GM12878 (cell line): ENCODE measurements at regions not wholly inside any gene's neighbourhood (a gene's known extent, or its start where the extent isn't known, plus 50 kb on each side); places are given as distances from the start of the nearest gene placed in this dataset.

Experiments used
- ATAC-seq: fragments of 200-7000 bp; cut with Tn5 transposase; 3 replicates; pipeline ENCODE4 v1.9.1; 2020; ENCODE audit warnings: mild to moderate bottlenecking, moderate library complexity
- BruUV-seq: library from RNA; stranded (reverse); fragments of 400-500 nt; replicated peaks from 2 replicates; lab custom pipeline; 2021; lab: Mats Ljungman, UMichigan
- CTCF ChIA-PET: fragments of 300-600 bp; sonication (Branson Sonifier 250); formaldehyde crosslinking; extraction: SDS; loops from one replicate; lab custom pipeline; 2021; ENCODE audit warnings: inconsistent platforms; lab: Yijun Ruan, JAX
- POLR2A ChIA-PET: fragments of 350-600 bp; formaldehyde crosslinking; extraction: SDS; loops from one replicate; lab custom pipeline; 2021; ENCODE audit warnings: inconsistent platforms; lab: Charles Lee
- RAD21 ChIA-PET: fragments of 300-600 bp; sonication (Branson Sonifier 250); formaldehyde crosslinking; loops from one replicate; lab custom pipeline; 2023; ENCODE audit warnings: antibody characterized with exemption; ENCODE audit not compliant: unreplicated experiment; lab: Charles Lee
- SMC1A ChIA-PET: fragments of 300-600 bp; sonication (Branson Sonifier 250); formaldehyde crosslinking; loops from one replicate; lab custom pipeline; 2023; ENCODE audit not compliant: unreplicated experiment, uncharacterized antibody; lab: Charles Lee
- DNase-seq: peaks from one replicate; pipeline ENCODE4 v3.0.0-alpha.2; 2011; ENCODE audit warnings: low read depth, low spot score
- FAIRE-seq: peaks from 3 replicates; lab custom pipeline; 2011; peaks lifted over from hg19 to GRCh38; lab: Jason Lieb, UNC
- H2AFZ ChIP-seq: 2 replicates; pipeline ENCODE4 v1.6.0; 2011; ENCODE audit warnings: low read depth, low read length, control low read depth; ENCODE audit not compliant: control insufficient read depth
- H3K27ac ChIP-seq: 2 replicates; pipeline ENCODE4 v1.5.1; 2011; ENCODE audit warnings: control low read depth; ENCODE audit not compliant: control insufficient read depth, insufficient read depth
- H3K27me3 ChIP-seq, 2 experiments: replicated peaks in 1 of 2; 2 replicates each; pipeline versions ENCODE4 v1.6.0 to v1.6.1; 2011; ENCODE audit warnings: low read length in 1 of 2; ENCODE audit not compliant: control insufficient read depth in 2 of 2, insufficient read depth in 2 of 2
- H3K36me3 ChIP-seq, 2 experiments: 2 replicates each; pipeline ENCODE4 v1.5.1; 2011; ENCODE audit warnings: low read length in 1 of 2; ENCODE audit not compliant: control insufficient read depth in 2 of 2, insufficient read depth in 2 of 2
- H3K4me1 ChIP-seq: 2 replicates; pipeline ENCODE4 v1.6.1; 2011; ENCODE audit warnings: mild to moderate bottlenecking, low read length, moderate library complexity, mixed read lengths; ENCODE audit not compliant: control insufficient read depth, insufficient read depth
- H3K4me2 ChIP-seq: 2 replicates; pipeline ENCODE4 v1.6.0; 2011; ENCODE audit warnings: control low read depth; ENCODE audit not compliant: control insufficient read depth, insufficient read depth
- H3K4me3 ChIP-seq: fragments of 200-600 bp; sonication (generic); 2 replicates; pipeline ENCODE4 v1.5.1; 2016
- H3K79me2 ChIP-seq: 2 replicates; pipeline ENCODE4 v1.6.0; 2011; ENCODE audit warnings: low read length; ENCODE audit not compliant: control insufficient read depth, insufficient read depth
- H3K9ac ChIP-seq: 2 replicates; pipeline ENCODE4 v1.8.0; 2011; ENCODE audit warnings: low read length, control low read depth, mixed read lengths; ENCODE audit not compliant: control insufficient read depth, insufficient read depth
- H3K9me3 ChIP-seq: replicated peaks from 3 replicates; pipeline ENCODE4 v1.5.1; 2011; ENCODE audit warnings: mild to moderate bottlenecking, low read length; ENCODE audit not compliant: control insufficient read depth, insufficient read depth
- H4K20me1 ChIP-seq: 2 replicates; pipeline ENCODE4 v1.6.0; 2011; ENCODE audit not compliant: control insufficient read depth, insufficient read depth
- ATF7 ChIP-seq: fragments of 450-650 bp; IDR thresholded peaks from 2 replicates; pipeline ENCODE4 v1.6.1; 2016; ENCODE audit warnings: low read depth, mild to moderate bottlenecking
- EGR1 ChIP-seq, 2 experiments: IDR thresholded peaks; 1 replicate in 1 of 2; 2 replicates in 1 of 2; pipeline ENCODE4 v1.6.1; 2011 to 2012; ENCODE audit warnings: low read depth in 2 of 2, low read length in 2 of 2, borderline replicate concordance in 1 of 2, mild to moderate bottlenecking in 1 of 2, moderate library complexity in 1 of 2
- IKZF2 ChIP-seq, 2 experiments: fragments of 450-650 bp; IDR thresholded peaks; 2 replicates each; pipeline ENCODE4 v1.6.1; 2017; ENCODE audit warnings: mild to moderate bottlenecking in 2 of 2, moderate library complexity in 2 of 2
- POU2F2 ChIP-seq: IDR thresholded peaks from 3 replicates; pipeline ENCODE4 v1.6.1; 2011; ENCODE audit warnings: low read depth, mild to moderate bottlenecking, low read length, borderline replicate concordance
- RUNX3 ChIP-seq: IDR thresholded peaks from 2 replicates; pipeline ENCODE4 v1.6.1; 2012; ENCODE audit warnings: low read length, inconsistent platforms
- SMAD1 ChIP-seq: fragments of 450-650 bp; IDR thresholded peaks from 2 replicates; pipeline ENCODE4 v1.6.1; 2018; ENCODE audit warnings: mild to moderate bottlenecking, low read depth; ENCODE audit not compliant: partially characterized antibody
- SMARCA5 ChIP-seq: fragments of 450-650 bp; IDR thresholded peaks from 2 replicates; pipeline ENCODE4 v1.6.1; 2017; ENCODE audit warnings: mild to moderate bottlenecking
- TCF3 ChIP-seq: IDR thresholded peaks from 2 replicates; pipeline ENCODE4 v1.6.1; 2012; ENCODE audit warnings: low read depth, mild to moderate bottlenecking, low read length, borderline replicate concordance; ENCODE audit not compliant: insufficient read depth
- YY1 ChIP-seq: IDR thresholded peaks from 2 replicates; pipeline ENCODE4 v1.6.1; 2011; ENCODE audit warnings: low read depth, mild to moderate bottlenecking, low read length
- ZNF207 ChIP-seq: fragments of 450-650 bp; IDR thresholded peaks from 2 replicates; pipeline ENCODE4 v1.6.1; 2014; ENCODE audit warnings: antibody characterized with exemption, mild to moderate bottlenecking, borderline replicate concordance
- WGBS: methylation state at CpG from one replicate; pipeline ENCODE4 v1.1.6; 2016; ENCODE audit warnings: low lambda C conversion rate; ENCODE audit not compliant: insufficient replicate concordance, insufficient coverage; ENCODE audit errors: missing lambda C conversion rate; 5-methylcytosine and 5-hydroxymethylcytosine counted together
- in situ Hi-C: fragments of 300-500 bp; cut with MboI; formaldehyde crosslinking; loops from 9 replicates; pipeline ENCODE4 v1.14.3; 2018; ENCODE audit warnings: mixed read lengths
- intact Hi-C: fragments of 100-400 bp; cut with micrococcal nuclease; formaldehyde crosslinking; loops from one replicate; pipeline ENCODE4 v1.14.2; 2022; ENCODE audit not compliant: unreplicated experiment
- TF ChIP-seq, protein P1 (sequence below): fragments of 450-650 bp; formaldehyde crosslinking; IDR thresholded peaks from 2 replicates; pipeline ENCODE4 v1.4.0; 2020; ENCODE audit warnings: mild to moderate bottlenecking, moderate library complexity
- TF ChIP-seq, protein P2 (sequence below): fragments of 450-650 bp; IDR thresholded peaks from 2 replicates; pipeline ENCODE4 v1.6.1; 2016; ENCODE audit warnings: mild to moderate bottlenecking

DNA sequence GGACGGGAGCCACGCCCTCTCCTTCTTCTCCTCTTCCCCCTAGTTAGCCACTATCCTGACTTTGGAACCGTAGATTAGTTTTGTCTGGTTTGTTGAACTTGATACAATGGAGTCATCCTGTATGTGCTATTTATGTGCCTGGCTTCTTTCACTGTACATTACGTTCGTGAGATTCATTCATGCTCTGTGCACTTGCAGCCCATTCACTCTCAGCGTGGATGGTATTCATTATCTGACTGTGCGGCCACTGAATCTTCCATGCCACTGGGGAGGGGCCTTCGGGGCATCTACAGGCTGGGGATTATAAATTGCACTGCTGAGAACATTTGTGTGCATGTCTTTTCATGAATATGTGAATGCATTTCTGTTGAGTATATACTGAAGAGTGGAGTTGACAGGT, 262.5 kb downstream of the CDH26 start:
- H4K20me1 ChIP-seq, result no peaks in the 10 kb centered on the region
- BruUV-seq, result no TSS peak
- H3K4me2 ChIP-seq, result no peak overlapping the region
- no peaks in the 10 kb centered on the region for H3K79me2 ChIP-seq
- in situ Hi-C loops, result no loop called here
- no peaks in the 10 kb centered on the region for H3K4me1 ChIP-seq
- FAIRE-seq (no peak), DNase-seq (no peak), ATAC-seq (no peak)
- POLR2A ChIA-PET, result no interaction called here
- no peak for TF ChIP-seq ATF7
- no peak for TF ChIP-seq EGR1 (IDR thresholded peaks at IDR 0.05; ENCODE audit: borderline replicate concordance in 1 of 2, low read depth in 2 of 2, low read length in 2 of 2)
- no peak for TF ChIP-seq TCF3
- TF ChIP-seq, protein P1, sequence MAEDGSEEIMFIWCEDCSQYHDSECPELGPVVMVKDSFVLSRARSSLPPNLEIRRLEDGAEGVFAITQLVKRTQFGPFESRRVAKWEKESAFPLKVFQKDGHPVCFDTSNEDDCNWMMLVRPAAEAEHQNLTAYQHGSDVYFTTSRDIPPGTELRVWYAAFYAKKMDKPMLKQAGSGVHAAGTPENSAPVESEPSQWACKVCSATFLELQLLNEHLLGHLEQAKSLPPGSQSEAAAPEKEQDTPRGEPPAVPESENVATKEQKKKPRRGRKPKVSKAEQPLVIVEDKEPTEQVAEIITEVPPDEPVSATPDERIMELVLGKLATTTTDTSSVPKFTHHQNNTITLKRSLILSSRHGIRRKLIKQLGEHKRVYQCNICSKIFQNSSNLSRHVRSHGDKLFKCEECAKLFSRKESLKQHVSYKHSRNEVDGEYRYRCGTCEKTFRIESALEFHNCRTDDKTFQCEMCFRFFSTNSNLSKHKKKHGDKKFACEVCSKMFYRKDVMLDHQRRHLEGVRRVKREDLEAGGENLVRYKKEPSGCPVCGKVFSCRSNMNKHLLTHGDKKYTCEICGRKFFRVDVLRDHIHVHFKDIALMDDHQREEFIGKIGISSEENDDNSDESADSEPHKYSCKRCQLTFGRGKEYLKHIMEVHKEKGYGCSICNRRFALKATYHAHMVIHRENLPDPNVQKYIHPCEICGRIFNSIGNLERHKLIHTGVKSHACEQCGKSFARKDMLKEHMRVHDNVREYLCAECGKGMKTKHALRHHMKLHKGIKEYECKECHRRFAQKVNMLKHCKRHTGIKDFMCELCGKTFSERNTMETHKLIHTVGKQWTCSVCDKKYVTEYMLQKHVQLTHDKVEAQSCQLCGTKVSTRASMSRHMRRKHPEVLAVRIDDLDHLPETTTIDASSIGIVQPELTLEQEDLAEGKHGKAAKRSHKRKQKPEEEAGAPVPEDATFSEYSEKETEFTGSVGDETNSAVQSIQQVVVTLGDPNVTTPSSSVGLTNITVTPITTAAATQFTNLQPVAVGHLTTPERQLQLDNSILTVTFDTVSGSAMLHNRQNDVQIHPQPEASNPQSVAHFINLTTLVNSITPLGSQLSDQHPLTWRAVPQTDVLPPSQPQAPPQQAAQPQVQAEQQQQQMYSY, result no peak
- TF ChIP-seq IKZF2 (IDR thresholded peaks at IDR 0.05), result no peak
- TF ChIP-seq ZNF207, result no peak
- no peak for TF ChIP-seq SMAD1
- no peak for TF ChIP-seq SMARCA5
- no peak for TF ChIP-seq YY1
- TF ChIP-seq, protein P2, sequence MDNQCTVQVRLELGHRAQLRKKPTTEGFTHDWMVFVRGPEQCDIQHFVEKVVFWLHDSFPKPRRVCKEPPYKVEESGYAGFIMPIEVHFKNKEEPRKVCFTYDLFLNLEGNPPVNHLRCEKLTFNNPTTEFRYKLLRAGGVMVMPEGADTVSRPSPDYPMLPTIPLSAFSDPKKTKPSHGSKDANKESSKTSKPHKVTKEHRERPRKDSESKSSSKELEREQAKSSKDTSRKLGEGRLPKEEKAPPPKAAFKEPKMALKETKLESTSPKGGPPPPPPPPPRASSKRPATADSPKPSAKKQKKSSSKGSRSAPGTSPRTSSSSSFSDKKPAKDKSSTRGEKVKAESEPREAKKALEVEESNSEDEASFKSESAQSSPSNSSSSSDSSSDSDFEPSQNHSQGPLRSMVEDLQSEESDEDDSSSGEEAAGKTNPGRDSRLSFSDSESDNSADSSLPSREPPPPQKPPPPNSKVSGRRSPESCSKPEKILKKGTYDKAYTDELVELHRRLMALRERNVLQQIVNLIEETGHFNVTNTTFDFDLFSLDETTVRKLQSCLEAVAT, result no peak
- TF ChIP-seq POU2F2, result no peak
- no peak for TF ChIP-seq RUNX3
- SMC1A ChIA-PET, result no interaction called here
- H2AFZ ChIP-seq, result no peak overlapping the region
- no peaks in the 10 kb centered on the region for H3K36me3 ChIP-seq
- H3K27me3 ChIP-seq, result no peaks in the 10 kb centered on the region
- H3K4me3 ChIP-seq, result no peak overlapping the region
- no peak overlapping the region for H3K27ac ChIP-seq
- no peaks in the 10 kb centered on the region for H3K9me3 ChIP-seq
- intact Hi-C loops, result no loop called here
- no peak overlapping the region for H3K9ac ChIP-seq
- RAD21 ChIA-PET, result no interaction called here
- WGBS, result 5% methylated on average over 8 of the region's 8 CpGs
- CTCF ChIA-PET, result no interaction called here
